DMS53 (cell line): ENCODE measurements at regions not wholly inside any gene's neighbourhood (a gene's known extent, or its start where the extent isn't known, plus 50 kb on each side); places are given as distances from the start of the nearest gene placed in this dataset.

Experiments
- DNase-seq: peaks from one replicate; lab custom pipeline; 2025; lab: John Stamatoyannopoulos, UW

DNA sequence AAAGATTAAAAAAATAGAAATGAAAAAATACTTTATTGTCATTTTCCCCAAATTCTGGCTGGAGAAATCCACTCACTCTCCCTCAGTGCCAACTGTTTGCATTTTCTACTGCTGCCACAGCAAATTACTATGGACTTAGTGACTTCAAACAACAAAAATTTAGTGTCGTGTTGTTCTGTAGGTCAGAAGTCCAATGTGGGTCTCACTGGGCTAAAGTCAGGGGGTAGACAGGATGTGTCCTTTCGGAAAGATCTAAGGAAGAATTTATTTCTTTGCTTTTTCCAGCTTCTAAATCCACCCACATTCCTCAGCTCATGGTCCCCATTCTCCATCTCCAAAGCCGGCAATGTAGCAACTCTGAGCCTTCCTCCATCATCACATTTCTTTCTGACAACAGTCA is 453.3 kb downstream of the KIF16B start:
- no peak for DNase-seq

DNA sequence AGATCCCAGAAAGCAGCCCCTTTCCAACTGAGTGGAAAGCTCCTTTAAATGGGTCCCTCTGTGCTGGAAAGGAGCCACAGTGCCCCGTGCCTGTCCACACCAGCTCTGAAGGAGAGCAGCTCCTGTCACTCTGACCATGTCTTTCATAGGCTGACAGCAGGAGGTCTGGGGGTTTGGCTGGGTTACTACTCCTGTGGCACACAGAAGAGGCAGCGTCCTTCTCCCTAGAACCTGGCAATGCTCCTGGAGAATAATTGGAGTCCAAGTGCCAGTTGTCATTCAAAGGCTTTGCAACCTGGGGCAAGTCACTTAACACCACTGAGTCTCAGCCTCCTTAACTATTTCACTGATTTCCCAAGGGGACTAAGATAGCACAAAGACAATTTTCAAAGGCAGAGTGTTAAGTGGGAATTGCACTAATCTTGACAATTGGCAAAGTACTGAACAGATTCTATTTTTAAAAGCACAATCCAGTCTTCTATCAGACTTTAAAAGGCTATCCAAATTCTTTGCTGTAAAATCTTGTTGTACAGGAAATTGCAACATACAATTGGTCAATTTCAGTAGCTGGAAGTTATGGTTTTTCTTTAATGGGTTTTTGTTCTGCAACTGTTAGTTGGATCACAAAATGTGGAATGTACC is 457.2 kb downstream of the KIF16B start:
- no peak for DNase-seq

DNA sequence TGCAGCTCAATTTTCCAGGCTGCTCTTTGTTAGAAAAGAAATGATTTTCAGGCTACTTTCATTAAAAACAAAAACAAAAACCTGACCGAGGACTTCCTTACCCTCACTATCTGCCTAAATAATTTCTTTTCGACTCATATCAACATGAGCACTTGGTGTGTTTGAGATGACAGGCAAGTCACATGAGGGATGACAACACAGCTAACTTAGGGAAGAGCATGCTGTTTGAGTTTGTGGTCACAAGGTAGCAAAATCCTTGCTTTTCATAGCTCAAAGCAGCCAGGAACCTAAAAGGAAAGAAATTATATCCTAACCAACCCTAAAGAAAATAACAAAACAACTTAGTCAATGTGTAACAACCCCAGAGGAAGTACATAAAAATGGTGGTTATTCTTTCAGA is 459.5 kb downstream of the KIF16B start:
- no peak for DNase-seq

- DNase-seq = peak; percentile 30
Measured at GRCh38 chr20:16111852-16112412, 461.3 kb downstream of the KIF16B start.

GRCh38 chr20:16111172-16111832 is 461.9 kb downstream of the KIF16B start:
- DNase-seq = peak; percentile 30

DNA sequence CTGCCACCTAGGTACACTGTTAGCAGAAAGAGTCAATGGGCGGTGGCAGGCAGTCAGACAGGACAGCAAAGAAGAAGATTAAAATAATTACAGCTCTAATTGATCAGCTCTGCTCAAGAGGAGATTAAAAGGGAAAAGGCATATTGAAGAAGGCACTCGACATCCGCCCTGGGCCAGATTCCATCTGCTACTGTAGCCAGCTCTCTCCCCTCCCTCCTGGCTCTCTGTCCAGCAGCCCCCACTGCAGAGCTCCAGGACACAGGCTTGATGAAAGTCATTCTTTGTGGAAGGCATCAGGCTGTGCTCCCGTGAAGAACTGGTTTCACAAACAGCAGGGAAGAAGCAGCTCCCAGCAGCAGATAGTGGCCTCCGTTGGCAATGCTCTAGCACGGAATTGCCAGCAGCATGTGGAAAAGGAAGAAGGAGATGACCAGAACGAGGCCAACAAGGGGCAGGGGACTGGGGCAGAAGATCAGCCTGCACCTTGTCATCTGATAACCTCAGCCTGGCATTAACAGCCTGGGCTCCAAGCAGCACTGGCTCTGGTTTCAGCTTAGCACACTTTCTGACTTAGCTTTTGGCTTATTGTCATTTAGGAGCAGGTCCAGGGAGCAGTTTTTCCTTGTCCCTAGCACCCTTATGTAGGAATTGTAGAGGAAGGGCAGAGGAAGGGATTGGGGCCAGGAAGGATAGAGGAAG is 465.9 kb downstream of the KIF16B start:
- no peak for DNase-seq

GRCh38 chr20:16106191-16106849 is 466.9 kb downstream of the KIF16B start:
- DNase-seq = peak; percentile 12

DNA sequence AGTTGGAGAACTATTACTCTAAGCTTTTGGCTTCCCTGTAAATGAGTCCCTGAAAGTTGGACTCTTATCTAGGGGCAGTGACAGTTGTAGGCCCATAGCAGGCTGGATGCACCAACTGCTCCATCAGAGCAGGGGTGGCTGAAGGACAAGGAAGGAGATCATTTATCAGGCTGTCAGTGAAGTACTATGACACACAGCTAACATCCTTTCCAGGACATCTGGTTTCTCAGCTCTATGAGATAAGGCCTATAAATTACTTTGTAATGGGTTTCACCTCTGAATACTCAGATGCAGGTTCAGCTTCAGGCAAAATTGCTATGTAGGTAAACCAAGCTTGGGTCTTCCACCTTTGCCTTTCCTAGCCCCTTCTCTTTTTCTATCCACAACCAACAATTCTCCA is 468.5 kb downstream of the KIF16B start:
- DNase-seq = peak; percentile 41
